H9 (cell line): ENCODE measurements at regions not wholly inside any gene's neighbourhood (a gene's known extent, or its start where the extent isn't known, plus 50 kb on each side); places are given as distances from the start of the nearest gene placed in this dataset.
"Not testable (repeated sequence)": the region's sequence is repeated elsewhere in the genome, so short reads cannot be mapped to it uniquely, and the experiment has no call there.

ENCODE experiments used
- DNase-seq: peaks from one replicate; pipeline ENCODE4 v3.0.0-alpha.2; 2017
- H2AFZ ChIP-seq: one replicate; pipeline ENCODE4 v1.6.1; 2013; ENCODE audit warnings: mild to moderate bottlenecking, low read length, control low read depth, moderate library complexity
- H2AK5ac ChIP-seq: 2 replicates; pipeline ENCODE4 v1.6.1; 2013; ENCODE audit warnings: low read length, control low read depth, mixed read lengths; ENCODE audit not compliant: insufficient read length
- H2BK120ac ChIP-seq: one replicate; pipeline ENCODE4 v1.6.1; 2013; ENCODE audit warnings: low read depth, mild to moderate bottlenecking, low read length, control low read depth, inconsistent platforms; ENCODE audit not compliant: poor library complexity, severe bottlenecking
- H2BK12ac ChIP-seq: 2 replicates; pipeline ENCODE4 v1.6.1; 2013; ENCODE audit warnings: low read length, control low read depth, mixed read lengths, low read depth; ENCODE audit not compliant: insufficient read length
- H2BK15ac ChIP-seq: 2 replicates; pipeline ENCODE4 v1.6.1; 2013; ENCODE audit warnings: low read depth, low read length, control low read depth
- H2BK20ac ChIP-seq: one replicate; pipeline ENCODE4 v1.6.1; 2013; ENCODE audit warnings: low read depth, mild to moderate bottlenecking, low read length, control low read depth, inconsistent platforms; ENCODE audit not compliant: poor library complexity, severe bottlenecking
- H2BK5ac ChIP-seq: 2 replicates; pipeline ENCODE4 v1.6.1; 2013; ENCODE audit warnings: low read length, control low read depth, mixed read lengths; ENCODE audit not compliant: insufficient read length
- H3K14ac ChIP-seq: 2 replicates; pipeline ENCODE4 v1.6.1; 2013; ENCODE audit warnings: low read length, control low read depth; ENCODE audit not compliant: insufficient read depth
- H3K18ac ChIP-seq: 2 replicates; pipeline ENCODE4 v1.6.1; 2013; ENCODE audit warnings: low read depth, mild to moderate bottlenecking, mixed read lengths, low read length, control low read depth; ENCODE audit not compliant: insufficient read length
- H3K23ac ChIP-seq: 2 replicates; pipeline ENCODE4 v1.6.1; 2013; ENCODE audit warnings: low read length, control low read depth, mixed read lengths, low read depth; ENCODE audit not compliant: insufficient read length
- H3K23me2 ChIP-seq: 2 replicates; pipeline ENCODE4 v1.6.1; 2013; ENCODE audit warnings: low read depth, mild to moderate bottlenecking, mixed read lengths, low read length, control low read depth; ENCODE audit not compliant: insufficient read length, poor library complexity, severe bottlenecking
- H3K27ac ChIP-seq: 2 replicates; pipeline ENCODE4 v1.5.1; 2013; ENCODE audit warnings: low read length, control low read depth, mixed read lengths, low read depth; ENCODE audit not compliant: insufficient read length
- H3K27me3 ChIP-seq: 2 replicates; pipeline ENCODE4 v1.6.1; 2013; ENCODE audit warnings: low read length, control low read depth, inconsistent platforms; ENCODE audit not compliant: insufficient read depth
- H3K4ac ChIP-seq: 2 replicates; pipeline ENCODE4 v1.6.1; 2013; ENCODE audit warnings: low read depth, mild to moderate bottlenecking, control low read depth, inconsistent platforms, low read length, moderate library complexity
- H3K4me1 ChIP-seq: 2 replicates; pipeline ENCODE4 v1.6.1; 2013; ENCODE audit warnings: low read length, control low read depth, inconsistent platforms; ENCODE audit not compliant: insufficient read depth
- H3K4me2 ChIP-seq: 2 replicates; pipeline ENCODE4 v1.6.1; 2013; ENCODE audit warnings: low read length, control low read depth, mixed read lengths; ENCODE audit not compliant: insufficient read length, insufficient read depth
- H3K56ac ChIP-seq: 2 replicates; pipeline ENCODE4 v1.6.1; 2013; ENCODE audit warnings: low read depth, mild to moderate bottlenecking, mixed read lengths, low read length, control low read depth; ENCODE audit not compliant: insufficient read length
- H3K79me1 ChIP-seq: 2 replicates; pipeline ENCODE4 v1.6.1; 2013; ENCODE audit warnings: low read depth, mild to moderate bottlenecking, moderate library complexity, low read length, control low read depth, inconsistent platforms; ENCODE audit not compliant: insufficient read depth, poor library complexity, severe bottlenecking
- H3K79me2 ChIP-seq: 2 replicates; pipeline ENCODE4 v1.6.1; 2013; ENCODE audit warnings: low read length, control low read depth, inconsistent platforms; ENCODE audit not compliant: insufficient read depth
- H3K9ac ChIP-seq: 2 replicates; pipeline ENCODE4 v1.6.1; 2013; ENCODE audit warnings: low read length, control low read depth, mixed read lengths; ENCODE audit not compliant: insufficient read length; ENCODE audit errors: extremely low read depth
- H3K9me3 ChIP-seq: one replicate; pipeline ENCODE4 v1.6.1; 2013; ENCODE audit warnings: low read depth, low read length, inconsistent platforms; ENCODE audit not compliant: control insufficient read depth
- H3T11ph ChIP-seq: one replicate; pipeline ENCODE4 v1.6.1; 2013; ENCODE audit warnings: mild to moderate bottlenecking, low read length, control low read depth, inconsistent platforms
- H4K20me1 ChIP-seq: one replicate; pipeline ENCODE4 v1.6.1; 2013; ENCODE audit not compliant: control insufficient read depth, insufficient read length, insufficient read depth
- H4K5ac ChIP-seq: 2 replicates; pipeline ENCODE4 v1.6.1; 2013; ENCODE audit warnings: low read depth, mild to moderate bottlenecking, mixed read lengths, low read length, control low read depth; ENCODE audit not compliant: insufficient read length
- H4K8ac ChIP-seq: replicated peaks from 2 replicates; pipeline ENCODE4 v1.6.1; 2013; ENCODE audit warnings: low read length, control low read depth, mixed read lengths, low read depth; ENCODE audit not compliant: insufficient read length
- H4K91ac ChIP-seq: 2 replicates; pipeline ENCODE4 v1.6.1; 2013; ENCODE audit warnings: low read depth, mild to moderate bottlenecking, moderate library complexity, mixed read lengths, low read length, control low read depth; ENCODE audit not compliant: insufficient read length
- H3K27ac Mint-ChIP-seq, 3 experiments: 2 replicates in 2 of 3; 3 replicates in 1 of 3; pipeline ENCODE4 v1.8.0; 2020 to 2021; ENCODE audit warnings: mixed read lengths in 3 of 3, mild to moderate bottlenecking in 1 of 3, moderate library complexity in 1 of 3
- H3K27me3 Mint-ChIP-seq: 2 replicates; pipeline ENCODE4 v1.8.0; 2021; ENCODE audit warnings: low read depth, mild to moderate bottlenecking, moderate library complexity, mixed read lengths
- H3K36me3 Mint-ChIP-seq, 3 experiments: 2 replicates in 2 of 3; 3 replicates in 1 of 3; pipeline ENCODE4 v1.8.0; 2020 to 2021; ENCODE audit warnings: low read depth in 3 of 3, mixed read lengths in 3 of 3; ENCODE audit not compliant: insufficient read depth in 1 of 3
- H3K4me1 Mint-ChIP-seq, 2 experiments: 2 replicates each; pipeline ENCODE4 v1.8.0; 2020; ENCODE audit warnings: mixed read lengths in 2 of 2
- H3K4me3 Mint-ChIP-seq, 2 experiments: 2 replicates in 1 of 2; 3 replicates in 1 of 2; pipeline ENCODE4 v1.8.0; 2020 to 2021; ENCODE audit warnings: mild to moderate bottlenecking in 2 of 2, mixed read lengths in 2 of 2, moderate library complexity in 1 of 2
- H3K9me3 Mint-ChIP-seq, 2 experiments: 2 replicates in 1 of 2; 3 replicates in 1 of 2; pipeline ENCODE4 v1.8.0; 2020; ENCODE audit warnings: mild to moderate bottlenecking in 2 of 2, mixed read lengths in 2 of 2, moderate library complexity in 1 of 2
- whole genome bisulfite sequencing: extraction: QIAGEN DNeasy Blood & Tissue Kit; methylation state at CpG from one replicate; pipeline ENCODE4 v1.1.7; 2013; ENCODE audit warnings: missing lambda C conversion rate, low lambda C conversion rate, mixed read lengths; ENCODE audit not compliant: insufficient read length; ENCODE audit errors: extremely low coverage; 5-methylcytosine and 5-hydroxymethylcytosine counted together

DNA sequence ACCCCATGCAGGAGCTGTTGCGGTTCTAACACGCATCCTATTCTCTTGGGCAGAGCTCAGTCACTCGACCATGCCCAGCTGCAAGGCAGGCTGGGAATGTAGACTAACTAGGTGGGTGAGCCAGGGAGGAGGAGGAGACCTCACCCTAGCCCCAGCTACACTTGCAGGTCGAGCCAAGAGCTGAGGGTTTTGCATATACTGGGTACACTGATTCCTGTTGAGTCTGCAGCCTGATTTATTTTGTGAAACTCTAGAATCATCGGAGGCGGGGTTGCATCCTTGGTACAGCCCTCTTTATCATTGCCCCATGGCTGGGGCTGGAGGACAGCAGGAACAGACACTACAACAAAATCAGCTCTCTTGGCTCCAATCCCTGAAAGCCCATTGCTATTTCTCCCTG, 93.8 kb upstream of the DPP6 start:
- not testable (repeated sequence) for H3K23ac ChIP-seq, H3K4me1 ChIP-seq, H2BK12ac ChIP-seq, H4K91ac ChIP-seq, H3K27ac ChIP-seq, DNase-seq, H3K4me1 Mint-ChIP-seq, H3K9ac ChIP-seq, H3K79me2 ChIP-seq, H3K4me2 ChIP-seq, H4K20me1 ChIP-seq, H3K79me1 ChIP-seq, H3K18ac ChIP-seq, H2AFZ ChIP-seq, H3K56ac ChIP-seq, H3K23me2 ChIP-seq, H3T11ph ChIP-seq, H3K4ac ChIP-seq, H2AK5ac ChIP-seq, H2BK5ac ChIP-seq, H3K14ac ChIP-seq, H3K4me3 Mint-ChIP-seq, H3K27ac Mint-ChIP-seq, H2BK20ac ChIP-seq, H4K8ac ChIP-seq, H3K27me3 ChIP-seq, H4K5ac ChIP-seq, H2BK15ac ChIP-seq, H2BK120ac ChIP-seq, H3K27me3 Mint-ChIP-seq, H3K9me3 ChIP-seq
- Mint-ChIP-seq H3K36me3 (peaks cover 0 to 28% (median 0%) of the 10 kb centered on the region in 3 experiments; a peak in 2 of 7 replicates), H3K9me3 (peaks cover 42 to 67% of the 10 kb centered on the region in 2 experiments)
- no CpG with 5 or more reads among the region's 6 CpGs for WGBS

- Mint-ChIP-seq H3K36me3 (peaks cover 0 to 28% (median 0%) of the 10 kb centered on the region in 3 experiments; a peak in 2 of 7 replicates), H3K9me3 (peaks cover 39 to 66% of the 10 kb centered on the region in 2 experiments)
- not testable (repeated sequence) for H3K23ac ChIP-seq, H3K27me3 ChIP-seq, H3K4me1 Mint-ChIP-seq, H3K79me1 ChIP-seq, H3K4ac ChIP-seq, H4K20me1 ChIP-seq, H2BK15ac ChIP-seq, H3K14ac ChIP-seq, H3K79me2 ChIP-seq, H3K27me3 Mint-ChIP-seq, H2BK20ac ChIP-seq, H3T11ph ChIP-seq, H3K4me2 ChIP-seq, H3K9me3 ChIP-seq, H3K23me2 ChIP-seq, H4K8ac ChIP-seq, H4K5ac ChIP-seq, H3K4me1 ChIP-seq, H2BK12ac ChIP-seq, H3K4me3 Mint-ChIP-seq, H3K18ac ChIP-seq, H2BK5ac ChIP-seq, H2AFZ ChIP-seq, H3K9ac ChIP-seq, H4K91ac ChIP-seq, H3K56ac ChIP-seq, H2BK120ac ChIP-seq, DNase-seq, H3K27ac ChIP-seq, H2AK5ac ChIP-seq, H3K27ac Mint-ChIP-seq
- no CpG with 5 or more reads among the region's 6 CpGs for WGBS
These were observed 93.4 kb upstream of the DPP6 start for GRCh38 chr7:153958789-153959188.
